ENCODE measurements at regions not wholly inside any gene's neighbourhood (a gene's known extent, or its start where the extent isn't known, plus 50 kb on each side); places are given as distances from the start of the nearest gene placed in this dataset.

DNA sequence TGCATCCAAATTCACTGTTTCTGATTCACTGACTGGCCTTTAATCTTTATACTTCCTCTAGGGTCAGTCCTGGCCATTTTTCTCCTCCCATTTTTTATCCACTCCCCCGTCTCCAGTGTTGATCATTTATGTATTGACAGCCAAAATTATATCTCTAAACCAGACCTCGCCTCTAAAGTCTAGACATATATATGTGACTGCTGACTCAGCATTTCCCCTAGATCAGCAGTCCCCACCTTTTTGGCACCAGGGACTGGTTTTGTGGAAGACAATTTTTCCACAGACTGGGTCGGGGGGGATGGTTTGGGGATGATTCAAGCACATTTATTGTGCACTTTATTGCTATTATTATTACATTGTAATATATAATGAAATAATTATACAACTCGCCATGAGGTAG is 88.3 kb upstream of the DAAM1 start:
- Mint-ChIP-seq H3K36me3 (no peaks in the 10 kb centered on the region), H3K4me3 (no peak overlapping the region), H3K9me3 (no peaks in the 10 kb centered on the region), H3K27ac (no peak overlapping the region), H3K27me3 (ENCODE audit: low read depth in 3 of 3) (no peaks in the 10 kb centered on the region), H3K4me1 (no peaks in the 10 kb centered on the region)
- DNase-seq, result no peak
- Histone ChIP-seq H2AFZ (ENCODE audit: insufficient read depth, low read depth, low read length, poor library complexity, severe bottlenecking) (no peak overlapping the region), H3K27me3 (ENCODE audit: control insufficient read depth in 2 of 2, insufficient read depth in 2 of 2, low read length in 2 of 2) (no peaks in the 10 kb centered on the region), H3K36me3 (replicated peaks in 1 of 2; ENCODE audit: control insufficient read depth in 1 of 2, insufficient read depth in 2 of 2, low read length in 2 of 2) (no peaks in the 10 kb centered on the region), H3K4me1 (ENCODE audit: control insufficient read depth in 1 of 2, insufficient read depth in 2 of 2, low read length in 2 of 2) (no peaks in the 10 kb centered on the region), H4K20me1 (ENCODE audit: insufficient read depth, low read length) (no peaks in the 10 kb centered on the region), H3K9ac (ENCODE audit: insufficient read depth, low read length, poor library complexity, severe bottlenecking) (no peak overlapping the region), H3K27ac (ENCODE audit: low read depth in 1 of 2, low read length in 2 of 2) (no peak overlapping the region), H3K79me2 (ENCODE audit: insufficient read depth, low read length) (no peaks in the 10 kb centered on the region), H3K9me3 (replicated peaks in 1 of 2; ENCODE audit: control insufficient read depth in 1 of 2, insufficient read depth in 1 of 2, low read length in 2 of 2) (no peaks in the 10 kb centered on the region), H3K4me3 (replicated peaks in 1 of 3; ENCODE audit: low read depth in 2 of 3, low read length in 3 of 3) (no peak overlapping the region), H3K4me2 (replicated peaks; ENCODE audit: extremely low read depth, low read length, poor library complexity, severe bottlenecking) (no peak overlapping the region)
- TF ChIP-seq, protein P1, sequence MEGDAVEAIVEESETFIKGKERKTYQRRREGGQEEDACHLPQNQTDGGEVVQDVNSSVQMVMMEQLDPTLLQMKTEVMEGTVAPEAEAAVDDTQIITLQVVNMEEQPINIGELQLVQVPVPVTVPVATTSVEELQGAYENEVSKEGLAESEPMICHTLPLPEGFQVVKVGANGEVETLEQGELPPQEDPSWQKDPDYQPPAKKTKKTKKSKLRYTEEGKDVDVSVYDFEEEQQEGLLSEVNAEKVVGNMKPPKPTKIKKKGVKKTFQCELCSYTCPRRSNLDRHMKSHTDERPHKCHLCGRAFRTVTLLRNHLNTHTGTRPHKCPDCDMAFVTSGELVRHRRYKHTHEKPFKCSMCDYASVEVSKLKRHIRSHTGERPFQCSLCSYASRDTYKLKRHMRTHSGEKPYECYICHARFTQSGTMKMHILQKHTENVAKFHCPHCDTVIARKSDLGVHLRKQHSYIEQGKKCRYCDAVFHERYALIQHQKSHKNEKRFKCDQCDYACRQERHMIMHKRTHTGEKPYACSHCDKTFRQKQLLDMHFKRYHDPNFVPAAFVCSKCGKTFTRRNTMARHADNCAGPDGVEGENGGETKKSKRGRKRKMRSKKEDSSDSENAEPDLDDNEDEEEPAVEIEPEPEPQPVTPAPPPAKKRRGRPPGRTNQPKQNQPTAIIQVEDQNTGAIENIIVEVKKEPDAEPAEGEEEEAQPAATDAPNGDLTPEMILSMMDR (IDR thresholded peaks at IDR 0.05), result no peak
- WGBS (ENCODE audit: insufficient coverage), result no CpG with 5 or more reads among the region's 4 CpGs
- intact Hi-C loops (cut with micrococcal nuclease), result no loop called here

DNA sequence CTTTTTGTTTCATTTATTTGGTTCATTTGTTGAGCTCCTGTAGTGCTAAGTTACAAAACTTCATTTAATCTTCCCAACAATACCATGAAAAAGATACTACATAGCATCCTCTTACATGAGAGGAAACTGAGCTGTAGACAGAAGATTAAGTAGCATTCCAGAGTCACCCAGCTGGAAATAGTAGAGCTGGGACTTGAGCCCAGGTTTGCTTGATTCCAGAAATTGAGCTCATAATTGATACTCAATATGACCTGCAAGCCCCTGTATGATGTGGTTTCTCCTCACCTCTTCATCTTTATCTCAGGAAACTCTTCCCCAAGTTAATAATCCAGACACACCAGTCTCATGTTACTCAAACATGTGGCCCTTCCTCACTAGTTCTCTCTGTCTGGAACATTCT is 87.0 kb upstream of the DAAM1 start:
- Histone ChIP-seq H3K4me1 (ENCODE audit: control insufficient read depth in 1 of 2, insufficient read depth in 2 of 2, low read length in 2 of 2) (no peaks in the 10 kb centered on the region), H3K4me3 (replicated peaks in 1 of 3; ENCODE audit: low read depth in 2 of 3, low read length in 3 of 3) (no peak overlapping the region), H3K9ac (ENCODE audit: insufficient read depth, low read length, poor library complexity, severe bottlenecking) (no peak overlapping the region), H2AFZ (ENCODE audit: insufficient read depth, low read depth, low read length, poor library complexity, severe bottlenecking) (no peak overlapping the region), H3K36me3 (replicated peaks in 1 of 2; ENCODE audit: control insufficient read depth in 1 of 2, insufficient read depth in 2 of 2, low read length in 2 of 2) (no peaks in the 10 kb centered on the region), H3K9me3 (replicated peaks in 1 of 2; ENCODE audit: control insufficient read depth in 1 of 2, insufficient read depth in 1 of 2, low read length in 2 of 2) (no peaks in the 10 kb centered on the region), H3K4me2 (replicated peaks; ENCODE audit: extremely low read depth, low read length, poor library complexity, severe bottlenecking) (no peak overlapping the region), H4K20me1 (ENCODE audit: insufficient read depth, low read length) (no peaks in the 10 kb centered on the region), H3K27ac (ENCODE audit: low read depth in 1 of 2, low read length in 2 of 2) (no peak overlapping the region), H3K27me3 (ENCODE audit: control insufficient read depth in 2 of 2, insufficient read depth in 2 of 2, low read length in 2 of 2) (no peaks in the 10 kb centered on the region), H3K79me2 (ENCODE audit: insufficient read depth, low read length) (no peaks in the 10 kb centered on the region)
- no peaks in the 10 kb centered on the region for H3K4me1 Mint-ChIP-seq
- no peaks in the 10 kb centered on the region for H3K9me3 Mint-ChIP-seq
- H3K36me3 Mint-ChIP-seq, result no peaks in the 10 kb centered on the region
- no peak overlapping the region for H3K4me3 Mint-ChIP-seq
- TF ChIP-seq, protein P1 (IDR thresholded peaks at IDR 0.05), result no peak
- no peaks in the 10 kb centered on the region for H3K27me3 Mint-ChIP-seq (ENCODE audit: low read depth in 3 of 3)
- intact Hi-C loops (cut with micrococcal nuclease), result no loop called here
- no peak for DNase-seq
- no peak overlapping the region for H3K27ac Mint-ChIP-seq

All from CD14-positive monocyte (primary cell).